Cardiac fibroblast (primary cell): ENCODE measurements at regions not wholly inside any gene's neighbourhood (a gene's known extent, or its start where the extent isn't known, plus 50 kb on each side); places are given as distances from the start of the nearest gene placed in this dataset.

ENCODE experiments used
- DNase-seq, 2 donors: peaks; one replicate each; pipeline versions ENCODE4 v3.0.0 to v3.0.0-alpha.2; 2010; ENCODE audit warnings: low read depth in 2 of 2
- H3K4me3 ChIP-seq, 2 donors: replicated peaks in 1 of 2; 1 replicate in 1 of 2; 2 replicates in 1 of 2; pipeline ENCODE4 v1.5.1; 2011; ENCODE audit warnings: low read depth in 2 of 2, low read length in 2 of 2, mild to moderate bottlenecking in 2 of 2, moderate library complexity in 1 of 2
- TF ChIP-seq, protein P1 (sequence below): IDR thresholded peaks from one replicate; pipeline ENCODE4 v1.5.1; 2011; ENCODE audit warnings: low read depth, mild to moderate bottlenecking, low read length, inconsistent platforms

DNA sequence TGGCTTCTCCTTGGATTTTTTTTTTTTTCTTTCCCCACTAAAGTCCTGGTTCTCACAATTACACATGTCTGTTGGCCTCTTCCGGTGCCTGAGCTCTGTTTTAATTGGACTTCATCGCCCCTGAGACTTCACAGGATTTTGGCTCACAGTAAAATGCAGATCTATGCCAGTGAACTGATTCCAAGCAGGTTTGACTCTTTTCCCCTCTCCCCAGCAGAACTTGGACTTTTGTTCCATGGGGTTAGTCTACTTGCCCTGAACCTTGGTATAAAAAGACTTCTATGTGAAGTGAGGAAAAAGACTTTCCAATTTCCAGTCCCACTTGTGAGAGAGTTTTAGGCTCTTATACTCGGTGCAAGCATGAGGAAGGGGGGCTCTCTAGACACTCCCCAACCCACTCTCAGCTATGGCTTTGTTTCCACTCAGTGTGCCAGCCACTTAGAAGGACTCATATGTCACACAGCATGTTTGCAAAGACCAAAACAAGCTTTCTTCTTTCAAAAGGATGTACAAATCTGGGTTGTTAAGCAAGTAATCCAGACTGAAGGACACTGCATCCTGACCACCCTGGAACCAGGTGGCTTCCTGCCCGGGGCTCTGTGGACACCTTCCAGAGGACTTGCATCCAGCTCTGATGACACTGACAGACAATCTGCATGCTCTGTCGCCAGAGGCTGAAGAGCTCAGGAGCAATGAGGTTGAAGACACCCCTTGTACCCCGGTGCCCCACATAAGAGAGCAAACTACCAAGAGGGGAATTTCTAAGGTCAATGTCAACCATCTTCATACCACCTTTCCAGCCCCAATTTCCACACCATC is 221.9 kb upstream of the EGLN3 start:
- no peak for DNase-seq
- H3K4me3 ChIP-seq, result no peak overlapping the region
- TF ChIP-seq, protein P1, sequence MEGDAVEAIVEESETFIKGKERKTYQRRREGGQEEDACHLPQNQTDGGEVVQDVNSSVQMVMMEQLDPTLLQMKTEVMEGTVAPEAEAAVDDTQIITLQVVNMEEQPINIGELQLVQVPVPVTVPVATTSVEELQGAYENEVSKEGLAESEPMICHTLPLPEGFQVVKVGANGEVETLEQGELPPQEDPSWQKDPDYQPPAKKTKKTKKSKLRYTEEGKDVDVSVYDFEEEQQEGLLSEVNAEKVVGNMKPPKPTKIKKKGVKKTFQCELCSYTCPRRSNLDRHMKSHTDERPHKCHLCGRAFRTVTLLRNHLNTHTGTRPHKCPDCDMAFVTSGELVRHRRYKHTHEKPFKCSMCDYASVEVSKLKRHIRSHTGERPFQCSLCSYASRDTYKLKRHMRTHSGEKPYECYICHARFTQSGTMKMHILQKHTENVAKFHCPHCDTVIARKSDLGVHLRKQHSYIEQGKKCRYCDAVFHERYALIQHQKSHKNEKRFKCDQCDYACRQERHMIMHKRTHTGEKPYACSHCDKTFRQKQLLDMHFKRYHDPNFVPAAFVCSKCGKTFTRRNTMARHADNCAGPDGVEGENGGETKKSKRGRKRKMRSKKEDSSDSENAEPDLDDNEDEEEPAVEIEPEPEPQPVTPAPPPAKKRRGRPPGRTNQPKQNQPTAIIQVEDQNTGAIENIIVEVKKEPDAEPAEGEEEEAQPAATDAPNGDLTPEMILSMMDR, result no peak

DNA sequence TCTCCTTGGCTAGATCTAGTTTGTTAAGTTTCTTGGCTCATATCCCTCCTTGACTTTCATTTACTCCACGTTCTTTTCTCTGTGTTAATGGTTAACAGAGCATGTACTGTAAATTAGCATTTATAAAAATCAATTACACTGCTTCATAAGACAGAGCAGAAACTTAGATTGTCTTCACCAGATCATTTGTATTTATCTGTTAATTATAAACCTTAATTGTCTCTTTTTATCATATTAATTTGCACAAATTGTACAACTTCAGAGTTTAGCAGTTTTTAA is 221.2 kb upstream of the EGLN3 start:
- no peak overlapping the region for H3K4me3 ChIP-seq
- DNase-seq, result no peak
- TF ChIP-seq, protein P1, result no peak

DNA sequence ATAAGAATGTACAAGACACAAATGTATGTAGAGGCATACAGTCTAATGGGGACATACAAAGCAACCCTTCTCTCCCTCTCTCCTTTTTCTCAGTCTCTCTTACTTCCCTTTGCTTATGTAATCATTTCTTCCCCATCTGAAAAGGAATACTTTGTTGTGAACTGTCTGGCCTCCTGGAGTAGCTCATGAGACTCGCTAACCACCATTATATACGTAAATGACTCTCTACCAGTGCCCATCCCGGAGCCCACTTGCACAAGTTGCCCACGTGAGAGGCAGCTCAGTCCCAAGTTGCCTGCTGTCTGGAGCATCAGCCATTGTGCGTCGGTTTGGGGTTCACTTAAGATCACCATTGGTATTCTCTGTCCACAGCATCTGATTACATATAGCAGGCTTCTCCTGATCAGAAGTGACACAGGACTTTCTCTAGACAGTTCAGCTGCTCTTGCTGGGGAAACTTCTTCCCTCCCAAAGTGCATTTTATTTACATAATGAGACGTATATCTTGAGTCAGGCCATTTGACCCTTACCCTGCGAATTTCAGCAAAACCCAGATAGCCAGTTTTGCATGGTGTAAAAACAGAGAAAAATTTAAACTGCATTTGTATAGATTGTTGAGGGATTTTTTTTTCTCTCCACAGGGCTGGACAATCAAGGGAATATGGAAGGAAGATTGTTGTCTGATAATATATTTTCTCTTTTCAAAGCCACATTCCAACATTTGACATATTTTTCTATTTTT is 220.7 kb upstream of the EGLN3 start:
- no peak for DNase-seq
- TF ChIP-seq, protein P1, result no peak
- H3K4me3 ChIP-seq, result no peak overlapping the region

DNA sequence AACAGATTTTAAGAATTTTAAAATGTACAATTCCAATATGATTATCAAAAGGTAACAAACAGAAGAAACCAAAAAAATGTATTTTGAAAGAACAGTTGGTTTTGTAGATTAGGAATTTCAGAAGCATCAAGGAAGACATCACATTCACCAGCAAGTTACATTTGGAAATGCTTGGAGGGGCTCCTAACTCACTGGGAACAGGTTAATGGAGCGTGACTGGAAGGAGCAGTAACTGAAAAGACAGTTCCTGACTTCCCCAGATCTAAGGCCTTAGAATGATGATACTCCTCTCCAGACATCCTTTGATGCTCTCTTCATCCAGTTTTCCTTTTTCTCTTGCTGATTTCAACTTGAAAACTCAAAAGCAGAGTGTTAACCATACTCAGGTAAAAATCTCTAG is 220.0 kb upstream of the EGLN3 start:
- H3K4me3 ChIP-seq, result no peak overlapping the region
- TF ChIP-seq, protein P1, result no peak
- DNase-seq, result no peak

DNA sequence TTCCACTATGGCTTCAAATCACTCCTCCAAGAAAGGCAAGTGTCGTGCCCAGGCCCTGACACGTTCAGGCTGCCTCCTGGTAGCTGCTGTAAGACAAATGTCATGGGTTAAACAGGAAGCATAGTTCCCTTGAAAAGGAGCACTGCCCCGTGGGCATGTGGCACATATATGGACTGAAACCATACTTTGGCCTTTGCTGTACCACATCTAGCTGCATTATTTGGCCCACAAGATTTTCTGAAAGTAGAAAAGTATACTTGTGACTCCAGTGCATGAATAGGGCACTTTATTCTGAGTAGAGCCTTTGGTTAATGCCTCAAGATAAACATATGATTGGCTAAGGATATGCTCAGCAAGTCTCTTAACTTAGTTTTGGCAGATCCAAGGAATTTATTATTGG is 218.7 kb upstream of the EGLN3 start:
- TF ChIP-seq, protein P1, result no peak
- no peak for DNase-seq
- H3K4me3 ChIP-seq, result no peak overlapping the region

DNA sequence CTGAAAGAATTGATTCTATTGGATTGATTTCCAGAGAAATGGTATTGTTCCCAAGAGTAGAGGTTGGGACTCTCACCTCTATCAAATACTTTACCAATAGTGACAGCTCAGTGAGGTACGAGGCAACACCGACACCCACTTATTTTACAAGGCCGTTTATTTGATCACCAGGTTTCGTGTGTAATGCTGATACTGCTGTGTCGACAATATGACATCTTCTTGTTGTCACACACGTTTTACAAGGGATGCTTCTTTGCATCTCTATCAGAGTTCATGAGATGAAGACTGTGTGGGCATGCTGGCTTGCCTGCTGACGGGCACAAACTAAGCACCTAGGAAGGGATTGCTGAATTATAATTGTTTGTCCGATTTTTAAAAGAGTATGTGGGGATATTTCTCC is 217.8 kb upstream of the EGLN3 start:
- no peak overlapping the region for H3K4me3 ChIP-seq
- TF ChIP-seq, protein P1, result no peak
- DNase-seq, result no peak
